Stimulated activated CD4-positive, alpha-beta T cell treated with anti-CD3 and anti-CD28 coated beads, Interleukin-15, amount 100 ng/mL, for 48 hours (primary cell): ENCODE measurements at regions not wholly inside any gene's neighbourhood (a gene's known extent, or its start where the extent isn't known, plus 50 kb on each side); places are given as distances from the start of the nearest gene placed in this dataset.

ENCODE experiments used
- DNase-seq, 2 donors: peaks; one replicate each; pipeline ENCODE4 v3.0.0-alpha.2; 2020; ENCODE audit warnings: low read depth in 2 of 2

GRCh38 chr6:155527443-155527842 lies 71.8 kb upstream of the NOX3 start:
- DNase-seq = no peak

- DNase-seq = no peak
Observed at GRCh38 chr6:155523821-155524651, 68.4 kb upstream of the NOX3 start.

GRCh38 chr6:155521719-155522118 lies 66.1 kb upstream of the NOX3 start:
- no peak for DNase-seq

- DNase-seq = no peak
Observed at GRCh38 chr6:155520078-155520477, 64.4 kb upstream of the NOX3 start.

GRCh38 chr6:155519176-155519738 lies 63.6 kb upstream of the NOX3 start:
- DNase-seq = no peak

- no peak for DNase-seq
Observed at GRCh38 chr6:155517294-155517693, 61.7 kb upstream of the NOX3 start.

GRCh38 chr6:155510879-155511278 lies 55.2 kb upstream of the NOX3 start:
- no peak for DNase-seq

GRCh38 chr6:155509743-155510475 lies 54.3 kb upstream of the NOX3 start:
- no peak for DNase-seq

GRCh38 chr6:155505608-155505989 lies 50.0 kb upstream of the NOX3 start:
- no peak for DNase-seq
